Stimulated activated CD4-positive, alpha-beta T cell treated with anti-CD3 and anti-CD28 coated beads, Interleukin-4, amount 100 ng/mL, for 1 hour (primary cell): ENCODE measurements at regions not wholly inside any gene's neighbourhood (a gene's known extent, or its start where the extent isn't known, plus 50 kb on each side); places are given as distances from the start of the nearest gene placed in this dataset.

Source experiments
- DNase-seq: peaks from one replicate; pipeline ENCODE4 v3.0.0-alpha.2; 2020

- DNase-seq, result no peak
These were observed 303.6 kb upstream of the AKR1E2 start for GRCh38 chr10:4522296-4523000.

DNA sequence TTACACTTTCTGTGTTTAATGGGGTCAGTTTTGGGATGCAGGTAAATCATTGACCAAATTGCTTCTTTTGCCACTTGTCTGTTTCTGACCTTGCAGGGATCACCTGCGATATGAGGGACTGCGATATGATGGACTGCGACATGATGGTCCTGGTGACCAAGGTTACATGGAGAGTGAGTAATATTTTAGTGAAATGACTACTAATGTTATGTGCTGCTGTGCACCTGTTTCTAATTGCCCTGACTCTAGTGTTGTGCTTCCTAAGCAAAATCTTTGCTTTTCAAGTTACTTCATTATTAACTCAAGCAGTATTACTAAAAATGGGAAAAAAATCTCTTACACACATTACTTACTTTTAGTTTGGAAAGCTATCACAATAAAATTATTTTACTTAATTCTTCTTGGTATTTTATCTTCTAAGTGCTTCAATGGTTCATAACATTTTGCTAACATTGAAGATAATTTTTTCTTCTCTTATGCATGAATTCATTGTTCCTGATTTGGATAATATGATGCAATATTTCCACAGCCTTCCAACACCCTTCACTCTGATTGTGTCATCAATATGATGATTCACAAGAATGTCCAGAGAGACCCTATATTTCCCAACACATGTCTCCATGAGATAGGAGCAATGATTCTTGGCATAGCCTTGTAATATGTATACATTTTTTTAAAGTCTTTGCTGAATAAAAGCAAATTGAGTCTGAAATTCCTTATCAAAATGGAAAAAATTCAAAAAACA, 306.2 kb upstream of the AKR1E2 start:
- DNase-seq, result no peak

DNA sequence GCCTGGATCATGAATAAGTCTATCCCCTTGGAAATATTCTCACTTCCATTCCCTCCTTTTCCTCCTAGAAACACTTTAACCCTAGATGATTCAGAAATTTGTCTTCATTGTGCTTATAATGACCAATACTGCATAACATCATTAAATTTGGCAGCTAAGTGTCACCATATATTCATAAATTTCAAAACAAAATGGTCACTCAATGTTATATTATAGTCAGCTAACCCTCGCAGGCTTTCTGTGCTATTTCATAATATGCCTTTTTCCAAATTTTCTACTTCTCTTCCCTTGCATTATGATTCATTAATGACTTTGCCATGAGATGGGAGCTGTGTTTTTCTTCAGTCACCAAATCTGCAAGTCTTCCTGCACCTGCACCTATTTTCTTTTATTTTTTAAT, 308.3 kb upstream of the AKR1E2 start:
- no peak for DNase-seq

GRCh38 chr10:4515721-4516120, 310.3 kb upstream of the AKR1E2 start:
- no peak for DNase-seq

- no peak for DNase-seq
These were observed 311.4 kb upstream of the AKR1E2 start for GRCh38 chr10:4514445-4515108.

- no peak for DNase-seq
These were observed 313.3 kb upstream of the AKR1E2 start for GRCh38 chr10:4512671-4513240.

- no peak for DNase-seq
These were observed 313.8 kb upstream of the AKR1E2 start for GRCh38 chr10:4512196-4512595.

DNA sequence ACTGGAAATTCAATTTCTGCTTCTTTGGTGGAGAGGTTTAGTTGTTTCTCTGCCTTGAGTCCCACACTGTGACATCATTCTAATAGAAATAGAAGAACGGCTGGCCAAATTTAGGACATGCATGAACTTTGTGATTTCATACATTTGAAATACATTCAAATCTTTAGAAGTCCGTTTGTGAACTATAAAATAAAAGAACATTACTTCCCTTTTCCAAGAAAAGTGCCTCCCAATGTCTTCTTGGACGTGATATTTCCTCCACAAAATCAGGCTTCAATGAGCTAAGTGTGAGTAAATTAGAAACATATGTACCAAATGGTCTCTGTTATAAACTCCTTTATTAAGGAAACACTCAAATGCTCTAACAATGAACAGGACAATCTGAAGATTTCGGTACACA, 314.5 kb upstream of the AKR1E2 start:
- no peak for DNase-seq

- no peak for DNase-seq
These were observed 316.6 kb upstream of the AKR1E2 start for GRCh38 chr10:4509405-4509804.

- DNase-seq, result no peak
These were observed 319.9 kb upstream of the AKR1E2 start for GRCh38 chr10:4506095-4506494.

GRCh38 chr10:4504550-4504949, 321.5 kb upstream of the AKR1E2 start:
- DNase-seq, result no peak

DNA sequence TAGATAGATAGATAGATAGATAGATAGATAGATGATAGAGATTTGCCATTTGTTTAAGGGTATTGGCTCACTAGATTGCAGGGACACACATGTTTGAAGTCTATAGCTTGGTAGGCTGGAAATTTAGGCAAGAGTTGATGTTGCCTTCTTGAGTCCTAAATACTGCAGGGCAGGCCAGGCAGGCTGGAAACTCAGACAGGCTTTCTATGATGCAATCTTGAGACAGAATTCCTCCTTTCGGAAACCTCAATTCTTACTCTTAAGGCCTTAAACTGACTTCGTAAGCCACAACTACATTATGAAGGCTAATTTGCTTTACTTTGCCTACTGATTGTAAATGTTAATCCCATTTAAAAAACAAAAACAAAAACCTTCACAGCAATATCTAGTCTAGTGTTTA, 322.9 kb upstream of the AKR1E2 start:
- DNase-seq, result no peak

- DNase-seq, result no peak
These were observed 324.7 kb upstream of the AKR1E2 start for GRCh38 chr10:4501306-4501705.

DNA sequence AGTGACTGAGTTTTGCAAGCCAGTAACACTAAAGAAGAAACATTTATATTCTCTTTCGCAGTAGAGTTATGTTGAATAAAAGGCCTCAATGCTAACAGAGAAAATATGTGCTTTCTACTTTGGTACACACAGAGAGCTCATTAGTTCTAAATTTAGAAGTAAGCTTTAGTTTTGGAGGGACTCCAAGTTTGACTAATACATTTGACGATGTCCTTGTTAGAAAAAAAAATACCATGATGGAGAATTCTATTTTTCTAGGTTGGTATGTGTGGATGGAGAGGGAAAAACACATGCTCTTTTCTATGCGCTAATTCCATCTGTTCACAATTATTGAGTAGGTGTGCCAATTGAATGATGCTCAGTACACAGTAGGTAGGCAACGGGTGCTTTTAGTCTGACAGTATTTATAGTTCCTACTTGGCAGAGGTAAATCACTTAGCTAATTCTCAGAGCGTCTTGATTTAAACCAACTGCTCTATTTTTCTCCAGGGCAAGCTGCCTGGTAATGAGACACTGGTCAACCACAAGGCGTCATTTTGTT, 327.2 kb upstream of the AKR1E2 start:
- DNase-seq, result no peak

DNA sequence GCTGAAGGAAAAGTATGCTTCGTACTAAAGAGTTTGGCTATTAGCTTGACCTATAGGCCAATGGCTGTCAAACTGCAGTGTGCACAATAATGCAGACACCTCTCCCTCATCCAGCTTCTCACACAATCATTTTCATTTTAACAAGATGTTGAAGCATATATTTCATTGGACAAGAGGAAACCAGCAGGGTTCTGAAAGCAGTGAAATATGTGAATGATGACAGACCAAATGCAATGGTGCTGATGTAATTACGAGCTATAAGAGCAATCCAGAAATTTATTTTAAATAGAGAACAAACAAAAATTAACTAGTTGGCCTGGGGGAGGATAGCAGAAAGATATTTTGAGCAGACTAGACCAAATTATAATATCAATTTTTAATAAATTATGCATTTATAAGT, 331.5 kb upstream of the AKR1E2 start:
- no peak for DNase-seq

- no peak for DNase-seq
These were observed 333.8 kb upstream of the AKR1E2 start for GRCh38 chr10:4492202-4492601.

DNA sequence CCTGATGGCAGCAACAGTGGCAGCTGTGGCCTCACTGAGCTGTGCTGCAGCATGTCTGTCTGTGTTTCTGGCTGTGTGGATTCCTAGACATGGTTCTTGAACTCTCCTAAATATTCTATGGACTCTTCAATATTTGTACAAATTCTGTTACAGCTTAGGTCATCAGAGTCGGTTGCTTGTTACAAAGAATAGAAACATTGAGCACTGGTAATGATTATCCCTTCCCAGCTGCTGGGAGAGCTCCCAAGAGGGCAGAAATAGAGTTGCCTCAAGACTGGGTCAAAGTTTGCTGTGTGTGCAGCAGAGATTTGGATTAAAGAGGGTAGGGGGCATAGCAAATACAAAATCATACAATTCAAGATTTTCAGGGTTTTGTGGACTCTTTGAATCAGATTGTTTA, 337.1 kb upstream of the AKR1E2 start:
- no peak for DNase-seq

DNA sequence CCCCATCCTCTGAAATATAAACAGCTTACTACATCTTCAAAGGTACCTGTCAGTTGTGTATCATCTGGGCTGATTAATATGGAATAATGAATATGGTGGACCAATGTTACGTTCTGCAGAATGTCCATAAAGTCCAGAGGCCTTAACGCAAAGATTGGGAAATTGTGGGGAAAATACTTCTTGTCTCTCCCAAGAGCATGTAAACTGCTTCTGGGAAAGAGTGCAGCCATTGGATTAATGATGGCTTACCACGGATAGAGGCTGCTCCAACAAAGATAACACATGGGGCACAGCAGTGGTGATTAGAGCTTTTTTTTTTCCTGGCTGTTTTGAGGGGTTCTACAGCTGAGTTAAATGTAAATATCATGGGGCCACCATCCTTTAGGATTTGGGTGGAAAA, 340.4 kb upstream of the AKR1E2 start:
- DNase-seq, result no peak

DNA sequence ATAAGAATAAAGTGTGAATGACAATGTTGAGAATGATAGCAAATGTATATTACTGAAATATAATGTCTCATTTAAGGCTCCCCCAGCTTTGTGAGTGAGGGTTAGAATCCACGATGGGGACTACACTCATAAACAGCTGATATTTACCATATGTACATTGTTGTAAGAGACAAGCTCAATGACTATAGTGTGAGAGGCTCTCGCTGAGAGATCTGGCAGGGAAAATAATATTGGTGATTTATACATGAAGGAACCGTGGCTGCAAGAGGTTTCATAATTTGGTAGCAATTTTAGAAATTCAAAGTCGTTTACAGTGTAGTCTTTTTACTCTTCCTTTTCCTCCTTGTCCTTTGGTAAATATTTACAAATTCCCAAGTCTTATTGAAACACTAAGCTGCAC, 342.2 kb upstream of the AKR1E2 start:
- DNase-seq, result no peak

DNA sequence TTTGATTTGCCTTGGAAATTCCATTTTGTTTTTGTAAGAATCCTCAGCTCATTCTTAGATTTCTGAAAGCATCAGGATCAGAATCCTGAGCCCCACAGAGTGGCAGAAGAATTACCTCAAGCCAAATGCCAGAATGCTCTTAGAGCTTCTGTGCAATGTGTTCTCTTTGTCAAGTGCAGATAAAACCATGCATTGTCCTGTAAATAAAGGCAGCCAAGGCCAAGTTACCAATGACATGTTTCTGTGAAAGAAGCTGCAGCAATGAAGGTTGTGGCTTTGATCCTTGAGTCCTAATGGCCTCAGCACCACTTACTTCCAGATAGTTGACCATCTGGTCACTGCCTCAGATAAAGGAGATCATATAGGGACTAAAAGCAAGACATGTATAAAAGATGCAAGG, 343.3 kb upstream of the AKR1E2 start:
- DNase-seq, result no peak

GRCh38 chr10:4481192-4481591, 344.8 kb upstream of the AKR1E2 start:
- DNase-seq, result no peak

- no peak for DNase-seq
These were observed 346.7 kb upstream of the AKR1E2 start for GRCh38 chr10:4479342-4479741.

DNA sequence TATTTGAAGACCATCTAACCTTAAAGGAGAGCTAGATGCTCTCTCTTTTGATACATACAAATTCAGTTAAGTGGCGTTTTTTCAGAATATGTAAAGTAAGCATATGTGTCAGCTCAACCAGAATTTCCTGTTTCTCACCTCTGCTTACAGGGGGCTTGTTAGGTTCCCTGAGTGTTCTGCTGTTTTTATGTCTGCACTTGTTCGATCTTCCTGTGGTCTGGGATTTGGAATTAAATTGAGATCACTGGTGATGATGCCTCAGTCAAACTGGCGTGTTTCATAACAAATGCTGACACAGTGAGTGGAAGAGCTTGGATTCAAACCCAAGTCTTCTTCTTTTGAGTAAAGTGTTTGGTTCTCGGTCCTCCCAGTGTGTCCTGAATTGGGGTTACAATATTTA, 348.3 kb upstream of the AKR1E2 start:
- DNase-seq, result no peak
